ENCODE measurements at regions not wholly inside any gene's neighbourhood (a gene's known extent, or its start where the extent isn't known, plus 50 kb on each side); places are given as distances from the start of the nearest gene placed in this dataset.

GRCh38 chr22:48179571-48180546, 1417.4 kb downstream of the TBC1D22A start:
- Mint-ChIP-seq H3K4me3 (no peak overlapping the region), H3K27ac (no peak overlapping the region), H3K4me1 (no peaks in the 10 kb centered on the region; the same call in 2 of the 3 replicates), H3K27me3 (ENCODE audit: insufficient read depth, low read depth, poor library complexity) (peaks cover 12% of the 10 kb centered on the region), H3K36me3 (ENCODE audit: low read depth) (no peaks in the 10 kb centered on the region; the same call in 2 of the 3 replicates), H3K9me3 (no peaks in the 10 kb centered on the region; the same call in 2 of the 3 replicates)
- Histone ChIP-seq H3F3A (replicated peaks; ENCODE audit: low read depth) (no peaks in the 10 kb centered on the region), H3K9me2 (ENCODE audit: insufficient read depth) (no peaks in the 10 kb centered on the region), H3K27ac (ENCODE audit: low read depth) (no peak overlapping the region), H2AFZ (no peak overlapping the region), H3K36me3 (ENCODE audit: insufficient read depth) (no peaks in the 10 kb centered on the region), H3K4me2 (no peak overlapping the region), H3K27me3 (ENCODE audit: insufficient read depth) (no peaks in the 10 kb centered on the region), H3K79me2 (replicated peaks; ENCODE audit: insufficient read depth) (no peaks in the 10 kb centered on the region), H4K20me1 (replicated peaks; ENCODE audit: insufficient read depth) (no peaks in the 10 kb centered on the region), H3K4me1 (ENCODE audit: insufficient read depth) (no peaks in the 10 kb centered on the region), H3K4me3 (no peak overlapping the region)
- DNase-seq (ENCODE audit: low spot score) (no peak), ATAC-seq (no peak)
- TF ChIP-seq STAT1 (IDR thresholded peaks at IDR 0.05; ENCODE audit: unreplicated experiment) (no peak), EZH2 (IDR thresholded peaks at IDR 0.05; ENCODE audit: low read depth, unreplicated experiment) (no peak), REST (IDR thresholded peaks at IDR 0.05; ENCODE audit: unreplicated experiment) (no peak), NANOG (IDR thresholded peaks at IDR 0.05; ENCODE audit: borderline replicate concordance) (no peak), EZH2phosphoT487 (IDR thresholded peaks at IDR 0.05; ENCODE audit: unreplicated experiment) (no peak), ETS1 (IDR thresholded peaks at IDR 0.05) (no peak), JUNB (IDR thresholded peaks at IDR 0.05; ENCODE audit: unreplicated experiment) (no peak), CREB1 (CRISPR knock-in tag; IDR thresholded peaks at IDR 0.05; ENCODE audit: low read depth) (no peak), POLR2AphosphoS5 (IDR thresholded peaks at IDR 0.05; ENCODE audit: low read depth) (no peak), ZNF331 (CRISPR knock-in tag; IDR thresholded peaks at IDR 0.05; ENCODE audit: low read depth) (no peak), CTCF (conservative IDR thresholded peaks at IDR 0.05; ENCODE audit: low read depth in 2 of 2) (no peak), ZNF114 (CRISPR knock-in tag; IDR thresholded peaks at IDR 0.05) (no peak)
- TF ChIP-seq, protein P1, sequence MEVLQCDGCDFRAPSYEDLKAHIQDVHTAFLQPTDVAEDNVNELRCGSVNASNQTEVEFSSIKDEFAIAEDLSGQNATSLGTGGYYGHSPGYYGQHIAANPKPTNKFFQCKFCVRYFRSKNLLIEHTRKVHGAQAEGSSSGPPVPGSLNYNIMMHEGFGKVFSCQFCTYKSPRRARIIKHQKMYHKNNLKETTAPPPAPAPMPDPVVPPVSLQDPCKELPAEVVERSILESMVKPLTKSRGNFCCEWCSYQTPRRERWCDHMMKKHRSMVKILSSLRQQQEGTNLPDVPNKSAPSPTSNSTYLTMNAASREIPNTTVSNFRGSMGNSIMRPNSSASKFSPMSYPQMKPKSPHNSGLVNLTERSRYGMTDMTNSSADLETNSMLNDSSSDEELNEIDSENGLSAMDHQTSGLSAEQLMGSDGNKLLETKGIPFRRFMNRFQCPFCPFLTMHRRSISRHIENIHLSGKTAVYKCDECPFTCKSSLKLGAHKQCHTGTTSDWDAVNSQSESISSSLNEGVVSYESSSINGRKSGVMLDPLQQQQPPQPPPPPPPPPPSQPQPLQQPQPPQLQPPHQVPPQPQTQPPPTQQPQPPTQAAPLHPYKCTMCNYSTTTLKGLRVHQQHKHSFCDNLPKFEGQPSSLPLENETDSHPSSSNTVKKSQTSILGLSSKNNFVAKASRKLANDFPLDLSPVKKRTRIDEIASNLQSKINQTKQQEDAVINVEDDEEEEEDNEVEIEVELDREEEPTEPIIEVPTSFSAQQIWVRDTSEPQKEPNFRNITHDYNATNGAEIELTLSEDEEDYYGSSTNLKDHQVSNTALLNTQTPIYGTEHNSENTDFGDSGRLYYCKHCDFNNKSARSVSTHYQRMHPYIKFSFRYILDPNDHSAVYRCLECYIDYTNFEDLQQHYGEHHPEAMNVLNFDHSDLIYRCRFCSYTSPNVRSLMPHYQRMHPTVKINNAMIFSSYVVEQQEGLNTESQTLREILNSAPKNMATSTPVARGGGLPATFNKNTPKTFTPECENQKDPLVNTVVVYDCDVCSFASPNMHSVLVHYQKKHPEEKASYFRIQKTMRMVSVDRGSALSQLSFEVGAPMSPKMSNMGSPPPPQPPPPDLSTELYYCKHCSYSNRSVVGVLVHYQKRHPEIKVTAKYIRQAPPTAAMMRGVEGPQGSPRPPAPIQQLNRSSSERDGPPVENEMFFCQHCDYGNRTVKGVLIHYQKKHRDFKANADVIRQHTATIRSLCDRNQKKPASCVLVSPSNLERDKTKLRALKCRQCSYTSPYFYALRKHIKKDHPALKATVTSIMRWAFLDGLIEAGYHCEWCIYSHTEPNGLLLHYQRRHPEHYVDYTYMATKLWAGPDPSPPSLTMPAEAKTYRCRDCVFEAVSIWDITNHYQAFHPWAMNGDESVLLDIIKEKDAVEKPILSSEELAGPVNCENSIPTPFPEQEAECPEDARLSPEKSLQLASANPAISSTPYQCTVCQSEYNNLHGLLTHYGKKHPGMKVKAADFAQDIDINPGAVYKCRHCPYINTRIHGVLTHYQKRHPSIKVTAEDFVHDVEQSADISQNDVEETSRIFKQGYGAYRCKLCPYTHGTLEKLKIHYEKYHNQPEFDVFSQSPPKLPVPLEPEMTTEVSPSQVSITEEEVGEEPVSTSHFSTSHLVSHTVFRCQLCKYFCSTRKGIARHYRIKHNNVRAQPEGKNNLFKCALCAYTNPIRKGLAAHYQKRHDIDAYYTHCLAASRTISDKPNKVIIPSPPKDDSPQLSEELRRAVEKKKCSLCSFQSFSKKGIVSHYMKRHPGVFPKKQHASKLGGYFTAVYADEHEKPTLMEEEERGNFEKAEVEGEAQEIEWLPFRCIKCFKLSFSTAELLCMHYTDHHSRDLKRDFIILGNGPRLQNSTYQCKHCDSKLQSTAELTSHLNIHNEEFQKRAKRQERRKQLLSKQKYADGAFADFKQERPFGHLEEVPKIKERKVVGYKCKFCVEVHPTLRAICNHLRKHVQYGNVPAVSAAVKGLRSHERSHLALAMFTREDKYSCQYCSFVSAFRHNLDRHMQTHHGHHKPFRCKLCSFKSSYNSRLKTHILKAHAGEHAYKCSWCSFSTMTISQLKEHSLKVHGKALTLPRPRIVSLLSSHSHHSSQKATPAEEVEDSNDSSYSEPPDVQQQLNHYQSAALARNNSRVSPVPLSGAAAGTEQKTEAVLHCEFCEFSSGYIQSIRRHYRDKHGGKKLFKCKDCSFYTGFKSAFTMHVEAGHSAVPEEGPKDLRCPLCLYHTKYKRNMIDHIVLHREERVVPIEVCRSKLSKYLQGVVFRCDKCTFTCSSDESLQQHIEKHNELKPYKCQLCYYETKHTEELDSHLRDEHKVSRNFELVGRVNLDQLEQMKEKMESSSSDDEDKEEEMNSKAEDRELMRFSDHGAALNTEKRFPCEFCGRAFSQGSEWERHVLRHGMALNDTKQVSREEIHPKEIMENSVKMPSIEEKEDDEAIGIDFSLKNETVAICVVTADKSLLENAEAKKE (CRISPR knock-in tag; IDR thresholded peaks at IDR 0.05), result no peak

Measured in GM23338 (cell line).